ENCODE measurements at regions not wholly inside any gene's neighbourhood (a gene's known extent, or its start where the extent isn't known, plus 50 kb on each side); places are given as distances from the start of the nearest gene placed in this dataset.

DNA sequence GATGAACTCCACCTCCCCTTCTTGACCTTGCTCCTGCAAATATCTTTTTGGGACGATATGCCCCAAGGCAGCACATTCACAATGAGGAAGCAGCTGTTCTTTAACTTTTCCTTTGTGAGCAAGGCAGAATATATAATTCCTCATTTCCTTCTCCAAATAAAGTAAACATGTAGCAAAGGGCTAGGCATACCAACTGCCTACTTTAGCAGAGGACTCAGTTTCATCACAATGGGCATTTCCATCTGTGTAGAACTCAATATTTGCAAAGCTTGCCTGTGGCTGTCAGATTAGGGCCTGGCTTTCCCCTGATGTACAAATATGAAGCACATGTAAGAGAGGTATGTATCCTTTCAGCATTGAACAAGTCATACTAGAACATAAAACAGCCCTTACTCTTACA lies 366.9 kb downstream of the RSL24D1 start:
- WGBS, result 61% methylated on average over 1 of the region's 1 CpG
- peaks cover 0 to 5% (median 0%) of the 10 kb centered on the region in 4 donors for H3K9me3 ChIP-seq
- no peak overlapping the region for H3K27ac ChIP-seq (replicated peaks in 1 of 4)
- H3K27me3 ChIP-seq, result no peaks in the 10 kb centered on the region
- TF ChIP-seq, protein P1, sequence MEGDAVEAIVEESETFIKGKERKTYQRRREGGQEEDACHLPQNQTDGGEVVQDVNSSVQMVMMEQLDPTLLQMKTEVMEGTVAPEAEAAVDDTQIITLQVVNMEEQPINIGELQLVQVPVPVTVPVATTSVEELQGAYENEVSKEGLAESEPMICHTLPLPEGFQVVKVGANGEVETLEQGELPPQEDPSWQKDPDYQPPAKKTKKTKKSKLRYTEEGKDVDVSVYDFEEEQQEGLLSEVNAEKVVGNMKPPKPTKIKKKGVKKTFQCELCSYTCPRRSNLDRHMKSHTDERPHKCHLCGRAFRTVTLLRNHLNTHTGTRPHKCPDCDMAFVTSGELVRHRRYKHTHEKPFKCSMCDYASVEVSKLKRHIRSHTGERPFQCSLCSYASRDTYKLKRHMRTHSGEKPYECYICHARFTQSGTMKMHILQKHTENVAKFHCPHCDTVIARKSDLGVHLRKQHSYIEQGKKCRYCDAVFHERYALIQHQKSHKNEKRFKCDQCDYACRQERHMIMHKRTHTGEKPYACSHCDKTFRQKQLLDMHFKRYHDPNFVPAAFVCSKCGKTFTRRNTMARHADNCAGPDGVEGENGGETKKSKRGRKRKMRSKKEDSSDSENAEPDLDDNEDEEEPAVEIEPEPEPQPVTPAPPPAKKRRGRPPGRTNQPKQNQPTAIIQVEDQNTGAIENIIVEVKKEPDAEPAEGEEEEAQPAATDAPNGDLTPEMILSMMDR (IDR thresholded peaks at IDR 0.05), result no peak
- TF ChIP-seq EP300 (IDR thresholded peaks at IDR 0.05) (no peak), POLR2A (IDR thresholded peaks at IDR 0.05; ENCODE audit: low read depth) (no peak), POLR2AphosphoS5 (IDR thresholded peaks at IDR 0.05) (no peak)
- intact Hi-C loops (cut with DNase I), result no loop called here
- no peaks in the 10 kb centered on the region for H3K36me3 ChIP-seq
- no peak for DNase-seq (ENCODE audit: extremely low spot score)
- no peak overlapping the region for H3K4me3 ChIP-seq
- no peaks in the 10 kb centered on the region for H3K4me1 ChIP-seq

DNA sequence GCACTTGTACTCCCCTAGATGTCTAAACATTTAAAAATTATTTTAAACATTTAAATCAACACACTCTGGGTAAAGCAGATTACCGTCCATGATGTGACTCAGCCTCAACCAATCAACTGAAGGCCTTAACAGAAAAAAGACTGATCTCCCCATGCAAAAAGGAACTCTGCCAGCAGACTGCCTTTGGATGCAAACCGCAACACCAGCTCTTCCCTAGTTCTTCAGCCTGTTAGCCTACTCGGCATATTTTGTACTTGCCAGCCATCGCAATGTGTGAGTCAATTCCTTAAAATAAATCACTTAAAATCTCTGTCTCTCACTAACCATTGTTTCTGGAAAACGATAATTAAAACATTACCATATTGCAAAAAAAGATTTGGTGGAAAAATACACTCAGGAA lies 375.9 kb downstream of the RSL24D1 start:
- Histone ChIP-seq H3K4me1 (no peaks in the 10 kb centered on the region), H3K36me3 (no peaks in the 10 kb centered on the region), H3K27ac (replicated peaks in 1 of 4) (no peak overlapping the region), H3K9me3 (peaks cover 0 to 14% (median 5%) of the 10 kb centered on the region in 4 donors), H3K27me3 (no peaks in the 10 kb centered on the region), H3K4me3 (no peak overlapping the region)
- intact Hi-C loops (cut with DNase I), result no loop called here
- 72% methylated on average over 5 of the region's 5 CpGs for WGBS
- DNase-seq (ENCODE audit: extremely low spot score), result no peak
- no peak for TF ChIP-seq POLR2AphosphoS5 (IDR thresholded peaks at IDR 0.05)
- TF ChIP-seq, protein P1 (IDR thresholded peaks at IDR 0.05), result no peak
- no peak for TF ChIP-seq EP300 (IDR thresholded peaks at IDR 0.05)
- no peak for TF ChIP-seq POLR2A (IDR thresholded peaks at IDR 0.05; ENCODE audit: low read depth)

DNA sequence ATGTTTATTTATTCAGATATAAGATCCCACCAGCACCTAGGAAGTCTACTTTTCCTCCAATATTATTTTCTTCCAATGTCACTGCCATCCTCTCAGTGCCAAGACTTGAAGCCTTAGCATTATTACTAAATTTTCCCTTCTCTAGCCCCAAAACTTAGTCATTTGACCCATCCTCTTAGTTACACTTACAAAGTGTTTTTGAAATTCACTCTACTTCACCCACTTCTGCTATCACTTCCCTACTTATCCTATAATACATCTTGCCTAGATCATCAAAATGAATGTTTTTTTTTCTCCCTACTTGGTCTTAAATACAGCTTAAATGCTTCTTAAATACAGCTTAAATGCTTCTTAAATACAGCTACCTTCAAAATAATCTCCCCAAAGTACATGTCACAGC lies 376.6 kb downstream of the RSL24D1 start:
- no peaks in the 10 kb centered on the region for H3K27me3 ChIP-seq
- no peak overlapping the region for H3K27ac ChIP-seq (replicated peaks in 1 of 4)
- peaks cover 0 to 12% (median 6%) of the 10 kb centered on the region in 4 donors for H3K9me3 ChIP-seq
- H3K4me3 ChIP-seq, result no peak overlapping the region
- no peaks in the 10 kb centered on the region for H3K36me3 ChIP-seq
- TF ChIP-seq EP300 (IDR thresholded peaks at IDR 0.05) (no peak), POLR2A (IDR thresholded peaks at IDR 0.05; ENCODE audit: low read depth) (no peak), POLR2AphosphoS5 (IDR thresholded peaks at IDR 0.05) (no peak)
- TF ChIP-seq, protein P1 (IDR thresholded peaks at IDR 0.05), result no peak
- no peak for DNase-seq (ENCODE audit: extremely low spot score)
- intact Hi-C loops (cut with DNase I), result no loop called here
- no peaks in the 10 kb centered on the region for H3K4me1 ChIP-seq

DNA sequence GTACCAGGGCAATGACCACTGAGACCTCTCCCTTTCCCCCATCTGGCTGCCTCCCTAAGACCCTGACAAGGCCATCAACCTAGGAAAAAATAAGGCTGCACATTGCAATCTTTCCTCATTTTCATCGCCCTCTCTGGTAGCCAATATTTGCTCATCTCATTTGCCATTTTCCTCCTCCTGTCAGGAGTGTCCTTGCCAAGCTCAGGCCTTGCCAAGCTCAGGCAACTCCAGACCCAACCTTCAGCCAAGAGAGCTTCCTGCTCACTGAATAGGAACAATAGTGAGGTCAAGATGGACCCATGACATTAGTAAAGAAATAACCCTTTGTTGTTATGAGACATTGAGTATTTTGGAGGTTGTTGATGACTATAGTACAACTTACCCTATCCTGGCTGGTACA lies 380.3 kb downstream of the RSL24D1 start:
- no peak overlapping the region for H3K27ac ChIP-seq (replicated peaks in 1 of 4)
- H3K4me3 ChIP-seq, result no peak overlapping the region
- H3K27me3 ChIP-seq, result no peaks in the 10 kb centered on the region
- no peaks in the 10 kb centered on the region for H3K4me1 ChIP-seq
- H3K36me3 ChIP-seq, result no peaks in the 10 kb centered on the region
- peaks cover 0 to 8% (median 5%) of the 10 kb centered on the region in 4 donors for H3K9me3 ChIP-seq
- 94% methylated on average over 1 of the region's 1 CpG for WGBS
- intact Hi-C loops (cut with DNase I), result no loop called here
- DNase-seq (ENCODE audit: extremely low spot score), result no peak
- no peak for TF ChIP-seq EP300 (IDR thresholded peaks at IDR 0.05)

DNA sequence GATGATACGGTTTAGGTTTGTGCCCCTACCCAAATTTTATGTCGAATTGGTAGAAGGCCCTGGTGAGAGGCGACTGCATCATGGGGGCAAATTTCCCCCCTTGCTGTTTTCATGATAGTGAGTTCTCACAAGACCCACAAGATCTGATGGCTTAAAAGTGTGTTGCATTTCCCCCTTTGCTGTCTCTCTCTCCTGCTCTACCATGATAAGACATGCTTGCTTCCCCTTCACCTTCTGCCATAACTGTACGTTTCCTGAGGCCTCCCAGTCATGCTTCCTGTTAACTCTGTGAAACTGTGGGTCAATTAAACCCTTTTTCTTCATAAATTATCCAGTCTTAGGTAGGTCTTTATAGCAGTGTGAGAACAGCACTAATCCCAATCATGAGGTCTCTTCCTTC lies 381.2 kb downstream of the RSL24D1 start:
- 65% methylated on average over 4 of the region's 4 CpGs for WGBS
- H3K27ac ChIP-seq (replicated peaks in 1 of 4), result no peak overlapping the region
- intact Hi-C loops (cut with DNase I), result no loop called here
- H3K9me3 ChIP-seq, result peaks cover 0 to 8% (median 5%) of the 10 kb centered on the region in 4 donors
- no peaks in the 10 kb centered on the region for H3K4me1 ChIP-seq
- no peak for TF ChIP-seq POLR2AphosphoS5 (IDR thresholded peaks at IDR 0.05)
- TF ChIP-seq EP300 (IDR thresholded peaks at IDR 0.05), result no peak
- TF ChIP-seq, protein P1 (IDR thresholded peaks at IDR 0.05), result no peak
- TF ChIP-seq POLR2A (IDR thresholded peaks at IDR 0.05; ENCODE audit: low read depth), result no peak
- no peaks in the 10 kb centered on the region for H3K27me3 ChIP-seq
- H3K36me3 ChIP-seq, result no peaks in the 10 kb centered on the region
- no peak overlapping the region for H3K4me3 ChIP-seq
- no peak for DNase-seq (ENCODE audit: extremely low spot score)

Measured in esophagus muscularis mucosa (tissue), 4 donors.